Suprapubic skin (tissue), 4 donors: ENCODE measurements at regions not wholly inside any gene's neighbourhood (a gene's known extent, or its start where the extent isn't known, plus 50 kb on each side); places are given as distances from the start of the nearest gene placed in this dataset.

ENCODE experiments used
- DNase-seq, 2 donors: peaks; one replicate each; pipeline ENCODE4 v3.0.0-alpha.2; 2019; ENCODE audit warnings: low spot score in 2 of 2
- H3K27ac ChIP-seq: fragments of 200-600 bp; sonication (generic); one replicate; pipeline ENCODE4 v1.5.1; 2019
- H3K27me3 ChIP-seq: fragments of 200-600 bp; sonication (generic); one replicate; pipeline ENCODE4 v1.5.1; 2019
- H3K36me3 ChIP-seq: fragments of 200-600 bp; sonication (generic); one replicate; pipeline ENCODE4 v1.5.1; 2019
- H3K4me1 ChIP-seq: fragments of 200-600 bp; sonication (generic); one replicate; pipeline ENCODE4 v1.5.1; 2019
- H3K4me3 ChIP-seq: fragments of 200-600 bp; sonication (generic); one replicate; pipeline ENCODE4 v1.5.1; 2019; ENCODE audit warnings: mild to moderate bottlenecking
- H3K9me3 ChIP-seq: fragments of 200-600 bp; sonication (generic); one replicate; pipeline ENCODE4 v1.5.1; 2019
- CTCF ChIP-seq, 2 donors: fragments of 200-600 bp in 1 of 2; fragments of 450-650 bp in 1 of 2; sonication (generic) in 1 of 2; IDR thresholded peaks; one replicate each; pipeline ENCODE4 v1.5.1; 2016 to 2019; ENCODE audit warnings: antibody characterized with exemption in 2 of 2, mild to moderate bottlenecking in 1 of 2, moderate library complexity in 1 of 2
- EP300 ChIP-seq: sonication (generic); formaldehyde crosslinking; IDR thresholded peaks from one replicate; pipeline ENCODE4 v1.6.1; 2017; ENCODE audit warnings: antibody characterized with exemption
- POLR2A ChIP-seq, 2 donors: fragments of 450-650 bp; IDR thresholded peaks; one replicate each; pipeline ENCODE4 v1.6.1; 2017; ENCODE audit warnings: antibody characterized with exemption in 2 of 2, mild to moderate bottlenecking in 2 of 2, moderate library complexity in 2 of 2
- POLR2AphosphoS5 ChIP-seq, 3 donors: sonication (generic); formaldehyde crosslinking; IDR thresholded peaks; one replicate each; pipeline ENCODE4 v1.6.1; 2017; ENCODE audit warnings: antibody characterized with exemption in 3 of 3
- WGBS: methylation state at CpG from one replicate; pipeline ENCODE4 v1.1.5; 2018; 5-methylcytosine and 5-hydroxymethylcytosine counted together

GRCh38 chr12:76187177-76187576 is 102.7 kb upstream of the NAP1L1 start:
- Histone ChIP-seq H3K27ac (no peak overlapping the region), H3K4me3 (no peak overlapping the region), H3K9me3 (no peaks in the 10 kb centered on the region), H3K4me1 (no peaks in the 10 kb centered on the region), H3K36me3 (no peaks in the 10 kb centered on the region), H3K27me3 (no peaks in the 10 kb centered on the region)
- TF ChIP-seq POLR2A (IDR thresholded peaks at IDR 0.05) = no peak
- no peak for TF ChIP-seq POLR2AphosphoS5 (IDR thresholded peaks at IDR 0.05)
- TF ChIP-seq CTCF (IDR thresholded peaks at IDR 0.05) = no peak
- no peak for TF ChIP-seq EP300
- WGBS = 83% methylated on average over 1 of the region's 1 CpG
- no peak for DNase-seq

GRCh38 chr12:76186131-76186906 is 101.8 kb upstream of the NAP1L1 start:
- 62% methylated on average over 6 of the region's 6 CpGs for WGBS
- H3K36me3 ChIP-seq = no peaks in the 10 kb centered on the region
- DNase-seq = no peak
- H3K9me3 ChIP-seq = no peaks in the 10 kb centered on the region
- TF ChIP-seq EP300 (no peak), POLR2AphosphoS5 (IDR thresholded peaks at IDR 0.05) (no peak), POLR2A (IDR thresholded peaks at IDR 0.05) (no peak), CTCF (IDR thresholded peaks at IDR 0.05) (no peak)
- H3K27me3 ChIP-seq = no peaks in the 10 kb centered on the region
- H3K4me1 ChIP-seq = no peaks in the 10 kb centered on the region
- H3K4me3 ChIP-seq = no peak overlapping the region
- H3K27ac ChIP-seq = no peak overlapping the region

GRCh38 chr12:76183459-76184186 is 99.1 kb upstream of the NAP1L1 start:
- TF ChIP-seq EP300 (no peak), POLR2AphosphoS5 (IDR thresholded peaks at IDR 0.05) (no peak), POLR2A (IDR thresholded peaks at IDR 0.05) (no peak), CTCF (IDR thresholded peaks at IDR 0.05) (no peak)
- Histone ChIP-seq H3K36me3 (no peaks in the 10 kb centered on the region), H3K9me3 (no peaks in the 10 kb centered on the region), H3K27me3 (no peaks in the 10 kb centered on the region), H3K4me1 (no peaks in the 10 kb centered on the region), H3K27ac (no peak overlapping the region), H3K4me3 (no peak overlapping the region)
- DNase-seq = no peak
- WGBS = 10% methylated on average over 4 of the region's 4 CpGs

- Histone ChIP-seq H3K36me3 (no peaks in the 10 kb centered on the region), H3K27ac (no peak overlapping the region), H3K27me3 (no peaks in the 10 kb centered on the region), H3K9me3 (no peaks in the 10 kb centered on the region), H3K4me1 (no peaks in the 10 kb centered on the region), H3K4me3 (no peak overlapping the region)
- TF ChIP-seq EP300 (no peak), POLR2AphosphoS5 (IDR thresholded peaks at IDR 0.05) (no peak)
- 94% methylated on average over 4 of the region's 4 CpGs for WGBS
- no peak for DNase-seq
Observed at GRCh38 chr12:76180401-76181277, 96.2 kb upstream of the NAP1L1 start.

GRCh38 chr12:76178452-76178851 is 94.0 kb upstream of the NAP1L1 start:
- no peak for DNase-seq
- Histone ChIP-seq H3K4me3 (no peak overlapping the region), H3K27ac (no peak overlapping the region), H3K27me3 (no peaks in the 10 kb centered on the region), H3K36me3 (no peaks in the 10 kb centered on the region), H3K4me1 (no peaks in the 10 kb centered on the region), H3K9me3 (no peaks in the 10 kb centered on the region)
- 92% methylated on average over 3 of the region's 3 CpGs for WGBS
- TF ChIP-seq CTCF (IDR thresholded peaks at IDR 0.05) (no peak), POLR2A (IDR thresholded peaks at IDR 0.05) (no peak), EP300 (no peak), POLR2AphosphoS5 (IDR thresholded peaks at IDR 0.05) (no peak)
